Panc1 (cell line): ENCODE measurements at regions not wholly inside any gene's neighbourhood (a gene's known extent, or its start where the extent isn't known, plus 50 kb on each side); places are given as distances from the start of the nearest gene placed in this dataset.

Experiments
- ATAC-seq: fragments of 200-7000 bp; cut with Tn5 transposase; 2 replicates; pipeline ENCODE4 v1.9.1; 2020; ENCODE audit warnings: mild to moderate bottlenecking, moderate library complexity
- BruUV-seq: library from RNA; stranded (reverse); fragments of 400-500 nt; replicated peaks from 2 replicates; lab custom pipeline; 2021; lab: Mats Ljungman, UMichigan
- CTCF ChIA-PET: fragments of 300-600 bp; sonication (Branson Sonifier 250); formaldehyde crosslinking; loops from one replicate; lab custom pipeline; 2022; ENCODE audit warnings: antibody characterized with exemption; lab: Charles Lee
- POLR2A ChIA-PET: fragments of 300-600 bp; sonication (Branson Sonifier 250); formaldehyde crosslinking; loops from one replicate; lab custom pipeline; 2022; ENCODE audit warnings: antibody characterized with exemption; lab: Charles Lee
- DNase-seq: peaks from one replicate; pipeline ENCODE4 v3.0.0-alpha.2; 2010; ENCODE audit warnings: low read depth, low spot score
- H3K27ac ChIP-seq: 2 replicates; pipeline ENCODE4 v1.5.1; 2011; ENCODE audit warnings: mild to moderate bottlenecking, low read length, inconsistent platforms
- H3K27me3 ChIP-seq: fragments of 200-500 bp; sonication (Bioruptor generic); 2 replicates; pipeline ENCODE4 v1.6.0; 2014; ENCODE audit warnings: low read length, inconsistent platforms; ENCODE audit not compliant: control insufficient read depth, insufficient read depth
- H3K36me3 ChIP-seq: fragments of 200-500 bp; sonication (Bioruptor generic); 2 replicates; pipeline ENCODE4 v1.5.1; 2014; ENCODE audit warnings: inconsistent platforms, mild to moderate bottlenecking, low read length, moderate library complexity; ENCODE audit not compliant: control insufficient read depth, insufficient read depth
- H3K4me1 ChIP-seq: 2 replicates; pipeline ENCODE4 v1.5.1; 2011; ENCODE audit warnings: inconsistent platforms, mild to moderate bottlenecking, low read length, moderate library complexity; ENCODE audit not compliant: control insufficient read depth, insufficient read depth
- H3K4me3 ChIP-seq, 2 experiments: 2 replicates each; pipeline ENCODE4 v1.5.1; 2011 to 2012; ENCODE audit warnings: low read depth in 2 of 2, low read length in 2 of 2, mild to moderate bottlenecking in 2 of 2, inconsistent platforms in 1 of 2, moderate library complexity in 1 of 2
- H3K9me3 ChIP-seq: fragments of 200-500 bp; sonication (Bioruptor generic); 2 replicates; pipeline ENCODE4 v1.5.1; 2014; ENCODE audit warnings: low read depth, mild to moderate bottlenecking, inconsistent platforms, low read length, moderate library complexity; ENCODE audit not compliant: control insufficient read depth, insufficient read depth
- CTCF ChIP-seq: fragments of 450-650 bp; IDR thresholded peaks from 2 replicates; pipeline ENCODE4 v1.5.1; 2017; ENCODE audit warnings: mild to moderate bottlenecking
- POLR2AphosphoS5 ChIP-seq: IDR thresholded peaks from 2 replicates; pipeline ENCODE4 v1.6.1; 2012; ENCODE audit warnings: mild to moderate bottlenecking, low read depth, low read length, moderate library complexity
- REST ChIP-seq, 2 experiments: IDR thresholded peaks; 2 replicates each; pipeline ENCODE4 v1.6.1; 2011 to 2012; ENCODE audit warnings: low read depth in 2 of 2, control low read depth in 1 of 2, low read length in 1 of 2, mild to moderate bottlenecking in 1 of 2, moderate library complexity in 1 of 2; ENCODE audit not compliant: insufficient read depth in 1 of 2
- SIN3A ChIP-seq: IDR thresholded peaks from 2 replicates; pipeline ENCODE4 v1.6.1; 2012; ENCODE audit warnings: low read depth, mild to moderate bottlenecking, low read length, moderate library complexity, borderline replicate concordance; ENCODE audit not compliant: insufficient read depth
- TCF7L2 ChIP-seq: IDR thresholded peaks from 2 replicates; pipeline ENCODE4 v1.6.1; 2011; ENCODE audit warnings: mild to moderate bottlenecking, low read depth, low read length, inconsistent platforms
- in situ Hi-C: cut with HindIII; loops from 2 replicates; pipeline ENCODE4 v1.10.0; 2016; ENCODE audit warnings: low sequenced_read_pairs, low pct_unique_long_range_greater_than_20kb
- intact Hi-C: fragments of 100-400 bp; cut with micrococcal nuclease; formaldehyde crosslinking; loops from one replicate; pipeline ENCODE4 v1.10.0; 2022; ENCODE audit not compliant: unreplicated experiment

- no TSS peak for BruUV-seq
- TF ChIP-seq TCF7L2 (no peak), CTCF (no peak), POLR2AphosphoS5 (no peak), REST (IDR thresholded peaks at IDR 0.05; ENCODE audit: insufficient read depth in 1 of 2, low read depth in 2 of 2, low read length in 1 of 2) (no peak), SIN3A (no peak)
- no peak overlapping the region for H3K27ac ChIP-seq
- DNase-seq (no peak), ATAC-seq (no peak)
- H3K36me3 ChIP-seq: no peaks in the 10 kb centered on the region
- no peaks in the 10 kb centered on the region for H3K9me3 ChIP-seq
- intact Hi-C loops (no loop called here), in situ Hi-C loops (no loop called here)
- H3K27me3 ChIP-seq: peaks cover 4% of the 10 kb centered on the region
- H3K4me3 ChIP-seq: no peak overlapping the region
- POLR2A ChIA-PET: no interaction called here
- CTCF ChIA-PET: no interaction called here
- H3K4me1 ChIP-seq: no peaks in the 10 kb centered on the region
Measured at GRCh38 chr1:166377896-166378295, 211.1 kb upstream of the FAM78B start.

GRCh38 chr1:166378805-166379204 is 212.0 kb upstream of the FAM78B start:
- CTCF ChIA-PET: no interaction called here
- intact Hi-C loops: no loop called here
- POLR2A ChIA-PET: no interaction called here

More at GRCh38 chr1:166378805-166379204, 212.0 kb upstream of the FAM78B start:
- Histone ChIP-seq H3K36me3 (no peaks in the 10 kb centered on the region), H3K27ac (no peak overlapping the region), H3K4me1 (no peaks in the 10 kb centered on the region), H3K27me3 (peaks cover 4% of the 10 kb centered on the region), H3K4me3 (no peak overlapping the region), H3K9me3 (no peaks in the 10 kb centered on the region)
- in situ Hi-C loops: no loop called here
- BruUV-seq: no TSS peak
- ATAC-seq (no peak), DNase-seq (no peak)
- TF ChIP-seq TCF7L2 (no peak), SIN3A (no peak), REST (IDR thresholded peaks at IDR 0.05; ENCODE audit: insufficient read depth in 1 of 2, low read depth in 2 of 2, low read length in 1 of 2) (no peak), POLR2AphosphoS5 (no peak), CTCF (no peak)
